ENCODE measurements at regions not wholly inside any gene's neighbourhood (a gene's known extent, or its start where the extent isn't known, plus 50 kb on each side); places are given as distances from the start of the nearest gene placed in this dataset.

DNA sequence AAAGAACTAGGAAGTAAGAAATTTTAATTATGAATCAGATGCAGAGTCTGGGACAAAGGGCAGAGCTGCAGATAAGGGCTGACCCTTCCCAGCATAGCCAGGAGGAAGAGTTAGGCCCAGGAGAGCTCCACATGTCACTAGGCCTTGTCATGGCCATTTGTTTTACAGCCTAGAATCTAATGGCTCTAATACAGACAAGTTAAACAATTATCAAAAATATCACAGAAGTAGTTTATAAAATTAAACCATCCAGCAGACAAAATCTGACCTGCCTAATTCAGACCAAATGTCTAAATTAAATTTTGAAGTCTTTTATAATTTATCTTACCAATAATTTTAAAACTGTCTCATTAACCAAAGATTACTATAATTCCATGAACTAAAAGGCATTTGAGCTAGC lies 1369.5 kb downstream of the CDH11 start:
- FAIRE-seq = no peak
- Histone ChIP-seq H3K36me3 (ENCODE audit: control insufficient read depth, insufficient read depth, low read length) (no peaks in the 10 kb centered on the region), H3K27me3 (ENCODE audit: control insufficient read depth, insufficient read depth, low read length) (no peaks in the 10 kb centered on the region), H3K4me3 (ENCODE audit: low read depth, low read length) (no peak overlapping the region)
- no peak for DNase-seq (ENCODE audit: low read depth)
- TF ChIP-seq, protein P1, sequence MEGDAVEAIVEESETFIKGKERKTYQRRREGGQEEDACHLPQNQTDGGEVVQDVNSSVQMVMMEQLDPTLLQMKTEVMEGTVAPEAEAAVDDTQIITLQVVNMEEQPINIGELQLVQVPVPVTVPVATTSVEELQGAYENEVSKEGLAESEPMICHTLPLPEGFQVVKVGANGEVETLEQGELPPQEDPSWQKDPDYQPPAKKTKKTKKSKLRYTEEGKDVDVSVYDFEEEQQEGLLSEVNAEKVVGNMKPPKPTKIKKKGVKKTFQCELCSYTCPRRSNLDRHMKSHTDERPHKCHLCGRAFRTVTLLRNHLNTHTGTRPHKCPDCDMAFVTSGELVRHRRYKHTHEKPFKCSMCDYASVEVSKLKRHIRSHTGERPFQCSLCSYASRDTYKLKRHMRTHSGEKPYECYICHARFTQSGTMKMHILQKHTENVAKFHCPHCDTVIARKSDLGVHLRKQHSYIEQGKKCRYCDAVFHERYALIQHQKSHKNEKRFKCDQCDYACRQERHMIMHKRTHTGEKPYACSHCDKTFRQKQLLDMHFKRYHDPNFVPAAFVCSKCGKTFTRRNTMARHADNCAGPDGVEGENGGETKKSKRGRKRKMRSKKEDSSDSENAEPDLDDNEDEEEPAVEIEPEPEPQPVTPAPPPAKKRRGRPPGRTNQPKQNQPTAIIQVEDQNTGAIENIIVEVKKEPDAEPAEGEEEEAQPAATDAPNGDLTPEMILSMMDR (IDR thresholded peaks at IDR 0.05; ENCODE audit: insufficient read depth, low read length, severe bottlenecking) = no peak

DNA sequence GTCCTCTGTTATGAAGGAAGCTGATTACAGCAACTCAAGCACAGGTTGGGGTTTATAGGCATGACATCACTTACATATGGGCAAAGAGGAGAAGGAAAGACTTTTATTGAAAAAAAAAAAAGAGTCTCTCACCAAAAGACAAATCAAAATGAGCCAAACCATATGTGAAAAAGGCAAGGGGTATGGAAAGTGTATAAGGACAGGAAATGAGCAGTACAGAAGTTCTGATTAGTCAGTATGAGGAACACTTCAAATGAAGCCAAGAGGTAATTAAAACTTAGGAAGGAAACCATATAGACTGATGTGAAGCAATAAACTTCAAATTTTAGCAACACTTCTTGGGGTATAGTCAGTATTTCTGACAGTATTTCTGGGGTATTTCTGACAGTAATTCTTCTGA lies 1372.6 kb downstream of the CDH11 start:
- Histone ChIP-seq H3K27me3 (ENCODE audit: control insufficient read depth, insufficient read depth, low read length) (no peaks in the 10 kb centered on the region), H3K4me3 (ENCODE audit: low read depth, low read length) (no peak overlapping the region), H3K36me3 (ENCODE audit: control insufficient read depth, insufficient read depth, low read length) (no peaks in the 10 kb centered on the region)
- DNase-seq (ENCODE audit: low read depth) (peak; percentile 38), FAIRE-seq (no peak)
- TF ChIP-seq, protein P1 (IDR thresholded peaks at IDR 0.05; ENCODE audit: insufficient read depth, low read length, severe bottlenecking) = no peak

DNA sequence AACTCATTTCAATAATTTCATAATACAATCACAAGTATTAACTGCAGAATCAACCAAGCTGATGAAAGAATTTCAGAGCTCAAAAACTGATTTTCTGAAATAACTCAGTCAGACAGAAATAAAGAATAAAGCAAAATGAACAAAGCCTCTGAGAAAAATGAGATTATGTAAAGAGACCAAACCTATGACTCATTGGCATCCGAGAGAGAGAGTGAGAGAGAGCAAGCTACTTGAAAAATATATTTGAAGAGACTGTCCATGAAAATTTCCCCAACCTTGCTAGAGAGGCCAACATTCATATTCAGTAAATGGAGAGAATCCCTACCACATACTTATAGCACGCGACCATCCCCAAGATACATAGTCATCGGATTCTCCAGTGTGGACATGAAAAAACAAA lies 1376.4 kb downstream of the CDH11 start:
- TF ChIP-seq, protein P1 (IDR thresholded peaks at IDR 0.05; ENCODE audit: insufficient read depth, low read length, severe bottlenecking) = no peak
- FAIRE-seq = no peak
- H3K27me3 ChIP-seq (ENCODE audit: control insufficient read depth, insufficient read depth, low read length) = no peaks in the 10 kb centered on the region
- no peaks in the 10 kb centered on the region for H3K36me3 ChIP-seq (ENCODE audit: control insufficient read depth, insufficient read depth, low read length)
- DNase-seq (ENCODE audit: low read depth) = peak; percentile 21
- no peak overlapping the region for H3K4me3 ChIP-seq (ENCODE audit: low read depth, low read length)

DNA sequence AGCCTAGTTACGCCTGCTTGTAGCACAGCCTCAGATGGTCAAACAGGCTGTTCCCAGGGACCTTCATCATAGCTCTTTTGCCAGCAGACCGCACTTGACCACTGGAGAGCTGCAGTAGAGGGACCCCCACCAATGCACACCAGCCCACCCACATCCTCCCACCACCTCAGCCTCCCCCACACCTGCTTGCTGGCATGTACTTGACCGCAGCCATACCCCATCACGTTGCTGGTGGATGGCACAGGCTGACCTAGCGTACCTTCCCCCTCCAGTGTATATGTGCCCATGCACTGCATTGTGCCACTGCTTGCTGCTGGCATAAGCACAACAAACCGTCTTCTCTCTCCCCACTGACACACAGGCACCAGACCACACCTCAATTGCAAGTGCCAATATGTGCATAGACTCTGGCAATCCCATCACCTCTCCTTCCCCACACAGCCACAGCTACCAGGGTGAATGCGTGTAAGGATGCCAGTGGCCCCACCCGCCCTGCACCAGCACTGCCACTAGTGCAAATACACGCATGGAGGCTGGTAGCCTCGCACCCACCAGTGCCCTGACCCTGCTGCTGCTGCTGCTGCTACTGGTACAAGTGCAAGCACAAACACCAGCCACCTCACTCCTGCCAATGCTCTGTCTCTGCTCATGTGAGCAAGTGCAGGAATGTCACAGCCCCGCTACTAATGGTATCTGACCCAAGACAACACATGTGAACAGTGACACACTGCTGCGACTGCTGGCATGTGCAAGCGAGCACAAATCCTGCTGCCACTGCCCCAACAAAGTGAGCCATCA lies 1377.6 kb downstream of the CDH11 start:
- TF ChIP-seq, protein P1 (IDR thresholded peaks at IDR 0.05; ENCODE audit: insufficient read depth, low read length, severe bottlenecking) = no peak
- no peak overlapping the region for H3K4me3 ChIP-seq (ENCODE audit: low read depth, low read length)
- H3K27me3 ChIP-seq (ENCODE audit: control insufficient read depth, insufficient read depth, low read length) = no peaks in the 10 kb centered on the region
- peak; percentile 47 for FAIRE-seq
- DNase-seq (ENCODE audit: low read depth) = no peak
- H3K36me3 ChIP-seq (ENCODE audit: control insufficient read depth, insufficient read depth, low read length) = no peaks in the 10 kb centered on the region

DNA sequence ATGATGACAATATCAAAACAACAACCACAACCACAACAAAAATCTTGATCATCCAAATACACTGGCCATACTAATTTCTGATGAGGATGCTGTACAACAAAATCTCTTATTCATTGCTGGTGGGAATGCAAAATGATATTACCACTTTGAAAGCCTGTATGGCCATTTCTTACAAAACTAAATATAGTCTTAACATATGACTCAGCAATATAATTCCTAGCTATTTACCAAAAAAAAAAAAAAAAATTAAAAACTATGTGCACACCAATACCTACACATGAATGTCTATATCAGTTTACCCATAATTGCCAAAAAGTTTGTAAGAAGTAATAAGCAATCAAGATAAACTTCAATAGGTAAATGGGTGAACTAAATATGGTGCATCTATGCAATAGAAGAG lies 1379.7 kb downstream of the CDH11 start:
- TF ChIP-seq, protein P1 (IDR thresholded peaks at IDR 0.05; ENCODE audit: insufficient read depth, low read length, severe bottlenecking) = no peak
- no peaks in the 10 kb centered on the region for H3K27me3 ChIP-seq (ENCODE audit: control insufficient read depth, insufficient read depth, low read length)
- DNase-seq (ENCODE audit: low read depth) = no peak
- no peaks in the 10 kb centered on the region for H3K36me3 ChIP-seq (ENCODE audit: control insufficient read depth, insufficient read depth, low read length)
- no peak overlapping the region for H3K4me3 ChIP-seq (ENCODE audit: low read depth, low read length)
- no peak for FAIRE-seq

DNA sequence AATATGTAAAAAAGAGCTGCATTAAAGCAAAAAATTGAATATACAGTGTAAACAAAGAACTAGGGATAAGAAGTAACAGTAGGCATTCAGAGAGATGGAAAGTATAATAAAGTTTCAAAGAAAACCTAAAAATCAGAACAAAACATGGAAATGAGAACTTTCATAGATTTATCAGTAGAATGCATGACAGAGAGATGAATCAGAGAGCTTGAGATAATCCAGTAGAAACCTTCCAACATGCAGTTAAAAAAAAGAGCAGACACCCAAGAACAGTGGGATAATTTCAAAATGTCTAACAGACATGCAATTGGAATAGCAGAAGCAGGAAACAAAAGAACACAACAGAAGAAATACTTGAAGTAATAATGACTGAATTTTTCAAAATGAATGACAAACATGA lies 1384.2 kb downstream of the CDH11 start:
- H3K36me3 ChIP-seq (ENCODE audit: control insufficient read depth, insufficient read depth, low read length) = no peaks in the 10 kb centered on the region
- FAIRE-seq = no peak
- DNase-seq (ENCODE audit: low read depth) = peak; percentile 2
- TF ChIP-seq, protein P1 (IDR thresholded peaks at IDR 0.05; ENCODE audit: insufficient read depth, low read length, severe bottlenecking) = no peak
- no peaks in the 10 kb centered on the region for H3K27me3 ChIP-seq (ENCODE audit: control insufficient read depth, insufficient read depth, low read length)
- no peak overlapping the region for H3K4me3 ChIP-seq (ENCODE audit: low read depth, low read length)

All from bronchial epithelial cell (primary cell).